OCI-LY1 (cell line): ENCODE measurements at regions not wholly inside any gene's neighbourhood (a gene's known extent, or its start where the extent isn't known, plus 50 kb on each side); places are given as distances from the start of the nearest gene placed in this dataset.

ENCODE experiments used
- H2AFZ ChIP-seq: fragments of 200-600 bp; sonication (generic), shearing (Covaris generic); 2 replicates; pipeline ENCODE4 v1.6.0; 2014; ENCODE audit warnings: antibody characterized with exemption, mild to moderate bottlenecking, low read length
- H3F3A ChIP-seq: fragments of 200-600 bp; sonication (generic), shearing (Covaris generic); 2 replicates; pipeline ENCODE4 v1.6.0; 2014; ENCODE audit warnings: mild to moderate bottlenecking, antibody characterized with exemption, low read length, moderate library complexity; ENCODE audit not compliant: insufficient read depth
- H3K27ac ChIP-seq: fragments of 200-600 bp; sonication (generic); 2 replicates; pipeline ENCODE4 v1.5.1; 2014; ENCODE audit warnings: low read length, mixed run types, mild to moderate bottlenecking, low read depth; ENCODE audit not compliant: poor library complexity, severe bottlenecking
- H3K27me3 ChIP-seq: fragments of 200-600 bp; sonication (generic); 2 replicates; pipeline ENCODE4 v1.6.0; 2014; ENCODE audit warnings: antibody characterized with exemption, mild to moderate bottlenecking, low read length, moderate library complexity; ENCODE audit not compliant: insufficient read depth
- H3K36me3 ChIP-seq: fragments of 200-600 bp; sonication (generic); 2 replicates; pipeline ENCODE4 v1.6.1; 2014; ENCODE audit warnings: mild to moderate bottlenecking, antibody characterized with exemption, low read length, moderate library complexity, mixed read lengths; ENCODE audit not compliant: insufficient read depth
- H3K4me1 ChIP-seq: fragments of 200-600 bp; sonication (generic); 2 replicates; pipeline ENCODE4 v1.5.1; 2014; ENCODE audit warnings: mild to moderate bottlenecking, low read length, moderate library complexity; ENCODE audit not compliant: insufficient read depth, severe bottlenecking
- H3K4me2 ChIP-seq: fragments of 200-600 bp; sonication (generic), shearing (Covaris generic); 2 replicates; pipeline ENCODE4 v1.6.1; 2014; ENCODE audit warnings: low read length
- H3K4me3 ChIP-seq: fragments of 200-600 bp; sonication (generic); 2 replicates; pipeline ENCODE4 v1.5.1; 2014; ENCODE audit warnings: low read length, low read depth, mild to moderate bottlenecking, mixed read lengths; ENCODE audit not compliant: poor library complexity, severe bottlenecking
- H3K79me2 ChIP-seq: fragments of 200-600 bp; shearing (Covaris generic); 2 replicates; pipeline ENCODE4 v1.6.1; 2016; ENCODE audit warnings: mixed run types, low read length, mixed read lengths; ENCODE audit not compliant: insufficient read depth
- H3K9ac ChIP-seq: fragments of 200-600 bp; sonication (generic), shearing (Covaris generic); 2 replicates; pipeline ENCODE4 v1.6.1; 2014; ENCODE audit warnings: mild to moderate bottlenecking, low read length, mixed read lengths
- H3K9me2 ChIP-seq: fragments of 200-600 bp; sonication (generic), shearing (Covaris generic); 2 replicates; pipeline ENCODE4 v1.6.1; 2014; ENCODE audit warnings: low read depth, mild to moderate bottlenecking, low read length, mixed read lengths
- H3K9me3 ChIP-seq: fragments of 200-600 bp; shearing (Covaris generic); 2 replicates; pipeline ENCODE4 v1.6.1; 2014; ENCODE audit warnings: low read length, mixed read lengths
- H4K20me1 ChIP-seq: fragments of 200-600 bp; sonication (generic), shearing (Covaris generic); 2 replicates; pipeline ENCODE4 v1.6.0; 2016; ENCODE audit warnings: mild to moderate bottlenecking, low read length; ENCODE audit not compliant: insufficient read depth
- CTCF ChIP-seq: fragments of 200-600 bp; sonication (generic), shearing (Covaris generic); IDR thresholded peaks from 2 replicates; pipeline ENCODE4 v1.5.1; 2017; ENCODE audit warnings: mild to moderate bottlenecking, antibody characterized with exemption, low read length, moderate library complexity, mixed read lengths
- EZH2 ChIP-seq: fragments of 200-600 bp; sonication (generic), shearing (Covaris generic); IDR thresholded peaks from 2 replicates; pipeline ENCODE4 v1.8.0; 2017; ENCODE audit warnings: borderline replicate concordance, mixed run types, mild to moderate bottlenecking, antibody characterized with exemption, low read length, moderate library complexity, mixed read lengths

GRCh38 chr13:30049692-30050091 lies 199.3 kb upstream of the UBL3 start:
- H3K36me3 ChIP-seq: no peaks in the 10 kb centered on the region
- H3K9ac ChIP-seq: no peak overlapping the region
- no peaks in the 10 kb centered on the region for H3K9me3 ChIP-seq
- no peaks in the 10 kb centered on the region for H3K9me2 ChIP-seq
- H3K4me2 ChIP-seq: no peak overlapping the region
- H3K27me3 ChIP-seq: no peaks in the 10 kb centered on the region; the same call in 1 of the 2 replicates
- no peaks in the 10 kb centered on the region for H3K79me2 ChIP-seq
- TF ChIP-seq CTCF (no peak), EZH2 (no peak)
- no peak overlapping the region for H3K27ac ChIP-seq
- H3F3A ChIP-seq: no peaks in the 10 kb centered on the region
- no peak overlapping the region for H2AFZ ChIP-seq
- no peak overlapping the region for H3K4me3 ChIP-seq
- H3K4me1 ChIP-seq: no peaks in the 10 kb centered on the region
- H4K20me1 ChIP-seq: no peaks in the 10 kb centered on the region

- TF ChIP-seq CTCF (no peak), EZH2 (no peak)
- no peaks in the 10 kb centered on the region for H3K79me2 ChIP-seq
- H2AFZ ChIP-seq: no peak overlapping the region
- H4K20me1 ChIP-seq: no peaks in the 10 kb centered on the region
- H3K27ac ChIP-seq: no peak overlapping the region
- no peak overlapping the region for H3K4me3 ChIP-seq
- H3K9me2 ChIP-seq: no peaks in the 10 kb centered on the region
- H3K4me2 ChIP-seq: no peak overlapping the region
- no peak overlapping the region for H3K9ac ChIP-seq
- no peaks in the 10 kb centered on the region for H3K4me1 ChIP-seq
- H3K9me3 ChIP-seq: no peaks in the 10 kb centered on the region
- H3F3A ChIP-seq: no peaks in the 10 kb centered on the region
- no peaks in the 10 kb centered on the region for H3K36me3 ChIP-seq
- no peaks in the 10 kb centered on the region; the same call in none of the 2 replicates for H3K27me3 ChIP-seq
Observed at GRCh38 chr13:30047154-30047874, 196.9 kb upstream of the UBL3 start.

- Histone ChIP-seq H2AFZ (no peak overlapping the region), H3K36me3 (no peaks in the 10 kb centered on the region), H3K9me3 (no peaks in the 10 kb centered on the region), H3F3A (no peaks in the 10 kb centered on the region), H3K4me2 (no peak overlapping the region), H3K4me1 (no peaks in the 10 kb centered on the region), H4K20me1 (no peaks in the 10 kb centered on the region), H3K27me3 (no peaks in the 10 kb centered on the region; the same call in none of the 2 replicates), H3K79me2 (no peaks in the 10 kb centered on the region), H3K9me2 (no peaks in the 10 kb centered on the region), H3K27ac (no peak overlapping the region), H3K9ac (no peak overlapping the region), H3K4me3 (no peak overlapping the region)
- TF ChIP-seq EZH2 (no peak), CTCF (no peak)
Observed at GRCh38 chr13:30045916-30046704, 195.7 kb upstream of the UBL3 start.
